CD4-positive, alpha-beta memory T cell (primary cell): ENCODE measurements at regions not wholly inside any gene's neighbourhood (a gene's known extent, or its start where the extent isn't known, plus 50 kb on each side); places are given as distances from the start of the nearest gene placed in this dataset.
"Not testable (repeated sequence)": the region's sequence is repeated elsewhere in the genome, so short reads cannot be mapped to it uniquely, and the experiment has no call there.

Experiments
- CTCF ChIA-PET: fragments of 350-600 bp; sonication (Branson Sonifier 250); formaldehyde crosslinking; loops from one replicate; lab custom pipeline; 2021; ENCODE audit warnings: inconsistent platforms; ENCODE audit not compliant: partially characterized antibody; lab: Charles Lee
- POLR2A ChIA-PET: fragments of 350-600 bp; sonication (Branson Sonifier 250); formaldehyde crosslinking; loops from one replicate; lab custom pipeline; 2021; ENCODE audit not compliant: partially characterized antibody; lab: Charles Lee
- DNase-seq, 5 donors: peaks; one replicate each; pipeline versions ENCODE4 v3.0.0 to v3.0.0-alpha.2; 2020 to 2022; ENCODE audit warnings: mixed read lengths in 1 of 5
- H3K27ac ChIP-seq: one replicate; pipeline ENCODE4 v1.7.0; 2013; ENCODE audit warnings: low read depth, low read length
- H3K27me3 ChIP-seq: 2 replicates; pipeline ENCODE4 v1.7.0; 2013; ENCODE audit warnings: mild to moderate bottlenecking, low read length, moderate library complexity; ENCODE audit not compliant: insufficient read depth
- H3K36me3 ChIP-seq: 2 replicates; pipeline ENCODE4 v1.7.0; 2013; ENCODE audit warnings: mild to moderate bottlenecking, low read length, moderate library complexity; ENCODE audit not compliant: insufficient read depth
- H3K4me1 ChIP-seq: 2 replicates; pipeline ENCODE4 v1.7.0; 2013; ENCODE audit warnings: mild to moderate bottlenecking, low read length, moderate library complexity; ENCODE audit not compliant: insufficient read depth
- H3K4me3 ChIP-seq, 2 donors: one replicate each; pipeline ENCODE4 v1.7.0; 2013; ENCODE audit warnings: low read length in 2 of 2, mild to moderate bottlenecking in 1 of 2
- H3K9me3 ChIP-seq, 2 donors: one replicate each; pipeline ENCODE4 v1.7.0; 2013; ENCODE audit warnings: low read length in 2 of 2, control low read depth in 1 of 2; ENCODE audit not compliant: control insufficient read depth in 1 of 2
- H3K27ac Mint-ChIP-seq, 7 donors: one replicate each; pipeline ENCODE4 v1.8.0; 2020 to 2021; ENCODE audit warnings: mixed read lengths in 7 of 7, mild to moderate bottlenecking in 6 of 7, inconsistent platforms in 3 of 7, moderate library complexity in 3 of 7
- H3K27me3 Mint-ChIP-seq, 2 donors: one replicate each; pipeline ENCODE4 v1.8.0; 2020 to 2021; ENCODE audit warnings: mixed read lengths in 2 of 2
- H3K36me3 Mint-ChIP-seq, 2 donors: one replicate each; pipeline ENCODE4 v1.8.0; 2020 to 2021; ENCODE audit warnings: mixed read lengths in 2 of 2, inconsistent platforms in 1 of 2, mild to moderate bottlenecking in 1 of 2
- H3K4me1 Mint-ChIP-seq, 4 donors: one replicate each; pipeline ENCODE4 v1.8.0; 2020 to 2021; ENCODE audit warnings: mixed read lengths in 4 of 4, mild to moderate bottlenecking in 1 of 4
- H3K4me3 Mint-ChIP-seq, 8 donors: one replicate each; pipeline ENCODE4 v1.8.0; 2020 to 2021; ENCODE audit warnings: mixed read lengths in 8 of 8, mild to moderate bottlenecking in 7 of 8, moderate library complexity in 6 of 8, inconsistent platforms in 3 of 8
- H3K9me3 Mint-ChIP-seq, 8 donors: one replicate each; pipeline ENCODE4 v1.8.0; 2020 to 2021; ENCODE audit warnings: mixed read lengths in 8 of 8, mild to moderate bottlenecking in 5 of 8, inconsistent platforms in 3 of 8, moderate library complexity in 1 of 8
- intact Hi-C: fragments of 100-400 bp; cut with micrococcal nuclease; formaldehyde crosslinking; loops from one replicate; pipeline ENCODE4 v1.15.1; 2023

GRCh38 chr1:125064029-125064428, 3879.3 kb downstream of the SRGAP2C start:
- H3K4me1 Mint-ChIP-seq, H3K27me3 ChIP-seq, H3K36me3 Mint-ChIP-seq, H3K27ac Mint-ChIP-seq, DNase-seq, CTCF ChIA-PET, H3K27me3 Mint-ChIP-seq, H3K27ac ChIP-seq, H3K9me3 ChIP-seq, intact Hi-C loops, POLR2A ChIA-PET, H3K36me3 ChIP-seq, H3K4me3 Mint-ChIP-seq, H3K4me1 ChIP-seq, H3K4me3 ChIP-seq: not testable (repeated sequence)
- H3K9me3 Mint-ChIP-seq = peaks cover 0 to 41% (median 26%) of the 10 kb centered on the region in 8 donors

GRCh38 chr1:125064481-125064880, 3879.7 kb downstream of the SRGAP2C start:
- Mint-ChIP-seq H3K27me3 (no peaks in the 10 kb centered on the region), H3K27ac (no peak overlapping the region), H3K4me1 (no peaks in the 10 kb centered on the region), H3K4me3 (no peak overlapping the region), H3K9me3 (peaks cover 0 to 46% (median 31%) of the 10 kb centered on the region in 8 donors), H3K36me3 (peaks cover 4 to 8% of the 10 kb centered on the region in 2 donors)
- no peaks in the 10 kb centered on the region for H3K36me3 ChIP-seq
- DNase-seq = no peak
- H3K4me3 ChIP-seq = no peak overlapping the region
- no peaks in the 10 kb centered on the region for H3K27me3 ChIP-seq
- intact Hi-C loops = no loop called here
- H3K9me3 ChIP-seq = peaks cover 0 to 5% of the 10 kb centered on the region in 2 donors
- H3K27ac ChIP-seq = no peak overlapping the region
- ChIA-PET CTCF (no interaction called here), POLR2A (no interaction called here)
- no peaks in the 10 kb centered on the region for H3K4me1 ChIP-seq

DNA sequence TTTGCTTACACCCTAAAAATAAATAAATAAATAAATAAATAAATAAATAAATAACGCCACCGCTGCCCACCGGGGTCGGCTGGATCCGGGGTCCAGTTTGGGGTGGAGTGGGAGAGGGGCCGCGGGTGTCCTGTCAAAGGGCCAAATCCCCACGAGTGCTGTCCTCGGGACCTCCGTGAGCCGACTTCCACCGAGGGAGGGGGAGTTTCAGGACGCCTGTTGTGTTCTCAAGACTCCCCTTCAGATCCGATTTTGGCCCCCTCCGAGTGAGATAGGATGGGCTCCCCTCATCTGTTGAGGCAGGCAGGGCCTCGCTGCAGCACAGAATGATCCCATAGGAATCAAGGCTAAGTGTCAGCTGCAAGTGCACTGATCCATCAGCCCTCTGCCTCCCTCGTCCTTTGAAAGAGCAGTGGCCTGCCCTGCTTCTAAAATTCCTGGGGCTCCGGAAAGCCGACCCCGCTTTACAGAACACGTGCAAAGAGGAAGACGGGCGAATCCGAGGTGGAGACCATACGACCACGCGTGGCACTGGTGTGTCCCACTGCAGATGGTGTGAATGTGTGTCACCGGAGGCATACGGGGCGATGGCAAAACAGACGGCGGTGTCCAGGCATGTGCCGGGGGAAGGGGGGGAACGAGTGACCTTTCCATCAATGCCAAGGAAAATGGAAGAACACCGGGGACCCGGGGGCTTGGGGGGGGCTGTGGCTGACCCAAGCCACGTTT, 3880.5 kb downstream of the SRGAP2C start:
- POLR2A ChIA-PET = no interaction called here

GRCh38 chr1:125065821-125066180, 3881.0 kb downstream of the SRGAP2C start:
- H3K27me3 Mint-ChIP-seq = no peaks in the 10 kb centered on the region
- DNase-seq = no peak
- H3K4me3 ChIP-seq = no peak overlapping the region
- H3K27me3 ChIP-seq = no peaks in the 10 kb centered on the region
- no peak overlapping the region for H3K27ac ChIP-seq
- CTCF ChIA-PET = no interaction called here
- intact Hi-C loops = no loop called here
- POLR2A ChIA-PET = no interaction called here
- H3K36me3 ChIP-seq = no peaks in the 10 kb centered on the region
- H3K4me3 Mint-ChIP-seq = no peak overlapping the region
- no peak overlapping the region for H3K27ac Mint-ChIP-seq
- peaks cover 0 to 59% (median 44%) of the 10 kb centered on the region in 8 donors for H3K9me3 Mint-ChIP-seq
- H3K9me3 ChIP-seq = peaks cover 0 to 7% of the 10 kb centered on the region in 2 donors
- no peaks in the 10 kb centered on the region for H3K4me1 ChIP-seq
- peaks cover 8 to 11% of the 10 kb centered on the region in 2 donors for H3K36me3 Mint-ChIP-seq
- H3K4me1 Mint-ChIP-seq = no peaks in the 10 kb centered on the region

More for the DNA sequence above, 3880.5 kb downstream of the SRGAP2C start:
- no peaks in the 10 kb centered on the region for H3K4me1 Mint-ChIP-seq
- H3K9me3 Mint-ChIP-seq = peaks cover 0 to 53% (median 38%) of the 10 kb centered on the region in 8 donors
- Histone ChIP-seq H3K4me3 (no peak overlapping the region), H3K27me3 (no peaks in the 10 kb centered on the region), H3K9me3 (peaks cover 0 to 5% of the 10 kb centered on the region in 2 donors), H3K4me1 (no peaks in the 10 kb centered on the region), H3K36me3 (no peaks in the 10 kb centered on the region), H3K27ac (no peak overlapping the region)
- no peaks in the 10 kb centered on the region for H3K27me3 Mint-ChIP-seq
- H3K36me3 Mint-ChIP-seq = peaks cover 8 to 10% of the 10 kb centered on the region in 2 donors
- CTCF ChIA-PET = no interaction called here
- intact Hi-C loops = no loop called here
- DNase-seq = no peak
- H3K27ac Mint-ChIP-seq = no peak overlapping the region
- no peak overlapping the region for H3K4me3 Mint-ChIP-seq

DNA sequence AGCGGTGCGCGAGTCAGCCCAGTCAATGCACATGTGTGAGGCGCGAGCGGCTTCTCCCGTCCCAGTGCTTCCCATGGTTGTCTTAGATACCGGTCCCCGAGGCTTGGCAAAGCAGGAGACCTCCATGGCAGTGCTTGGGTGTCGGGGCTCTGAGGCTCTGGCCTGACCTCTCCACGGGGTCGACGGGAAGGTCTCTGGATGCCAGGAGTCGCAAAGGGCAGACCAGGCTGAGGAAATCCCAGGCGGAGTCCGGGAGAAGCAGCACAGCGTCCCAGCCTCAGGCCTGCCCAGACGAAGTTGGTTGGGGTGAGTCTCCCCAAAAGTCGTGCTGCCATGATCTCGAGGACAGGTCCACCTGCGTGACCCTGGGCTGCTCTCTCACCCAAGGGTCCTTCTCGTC, 3881.6 kb downstream of the SRGAP2C start:
- Mint-ChIP-seq H3K9me3 (peaks cover 0 to 65% (median 49%) of the 10 kb centered on the region in 8 donors), H3K36me3 (peaks cover 8 to 11% of the 10 kb centered on the region in 2 donors), H3K27me3 (no peaks in the 10 kb centered on the region), H3K4me3 (no peak overlapping the region), H3K4me1 (no peaks in the 10 kb centered on the region), H3K27ac (no peak overlapping the region)
- no peaks in the 10 kb centered on the region for H3K27me3 ChIP-seq
- H3K4me3 ChIP-seq = no peak overlapping the region
- no peaks in the 10 kb centered on the region for H3K36me3 ChIP-seq
- H3K9me3 ChIP-seq = peaks cover 0 to 11% of the 10 kb centered on the region in 2 donors
- intact Hi-C loops = no loop called here
- no peak overlapping the region for H3K27ac ChIP-seq
- DNase-seq = no peak
- no peaks in the 10 kb centered on the region for H3K4me1 ChIP-seq
- POLR2A ChIA-PET = no interaction called here
- CTCF ChIA-PET = no interaction called here

DNA sequence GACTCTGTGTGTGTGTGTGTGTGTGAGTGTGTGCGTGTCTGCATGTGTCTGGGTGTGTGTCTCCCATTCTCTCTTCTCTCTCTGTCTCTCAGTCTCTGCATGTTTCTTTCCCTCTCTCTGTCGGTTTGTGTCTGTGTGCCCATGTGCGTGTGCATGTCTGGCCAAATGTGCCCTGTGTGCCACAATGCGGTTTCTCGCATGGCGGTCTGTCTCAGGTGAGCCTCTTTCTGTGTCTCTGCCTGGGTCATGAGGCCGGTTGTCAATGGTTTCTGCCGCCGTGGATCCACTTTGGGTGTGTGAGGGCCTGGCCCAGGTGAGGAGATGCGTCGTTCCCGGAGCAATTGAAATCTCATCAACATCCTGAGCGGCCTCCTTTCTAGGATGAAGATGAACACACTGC, 3882.1 kb downstream of the SRGAP2C start:
- H3K9me3 Mint-ChIP-seq = peaks cover 0 to 69% (median 53%) of the 10 kb centered on the region in 8 donors
- H3K36me3 ChIP-seq, POLR2A ChIA-PET: not testable (repeated sequence)

DNA sequence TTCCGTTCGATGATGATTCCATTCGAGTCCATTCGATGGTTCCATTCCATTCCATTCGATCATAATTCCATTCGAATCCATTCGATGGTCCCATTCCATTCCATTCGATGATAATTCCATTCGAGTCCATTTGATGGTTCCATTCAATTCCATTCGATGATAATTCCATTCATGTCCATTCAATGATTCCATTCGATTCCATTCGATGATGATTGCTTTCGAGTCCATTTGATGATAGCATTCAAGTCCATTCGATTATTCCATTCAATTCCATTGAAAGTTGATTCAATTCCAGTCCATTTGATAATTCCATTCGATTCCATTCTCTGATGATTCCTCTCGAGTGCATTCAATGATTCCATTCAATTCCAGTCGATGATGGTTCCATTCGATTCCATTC, 3895.3 kb downstream of the SRGAP2C start:
- no peaks in the 10 kb centered on the region for H3K4me1 ChIP-seq
- no peak for DNase-seq
- Mint-ChIP-seq H3K9me3 (peaks cover 18 to 85% (median 64%) of the 10 kb centered on the region in 8 donors), H3K4me3 (no peak overlapping the region), H3K36me3 (peaks cover 35 to 43% of the 10 kb centered on the region in 2 donors), H3K27me3 (no peaks in the 10 kb centered on the region), H3K4me1 (peaks cover 0 to 6% (median 0%) of the 10 kb centered on the region in 4 donors), H3K27ac (no peak overlapping the region)
- no peak overlapping the region for H3K4me3 ChIP-seq
- ChIA-PET POLR2A (no interaction called here), CTCF (no interaction called here)
- intact Hi-C loops = no loop called here
- no peak overlapping the region for H3K27ac ChIP-seq
- H3K9me3 ChIP-seq = peaks cover 3 to 9% of the 10 kb centered on the region in 2 donors
- H3K36me3 ChIP-seq = no peaks in the 10 kb centered on the region
- H3K27me3 ChIP-seq = no peaks in the 10 kb centered on the region

More for the DNA sequence above, 3882.1 kb downstream of the SRGAP2C start:
- H3K4me1 ChIP-seq, H3K27me3 ChIP-seq, H3K27me3 Mint-ChIP-seq, intact Hi-C loops, DNase-seq, H3K4me1 Mint-ChIP-seq, CTCF ChIA-PET, H3K4me3 ChIP-seq, H3K27ac ChIP-seq, H3K27ac Mint-ChIP-seq: not testable (repeated sequence)
- peaks cover 0 to 16% of the 10 kb centered on the region in 2 donors for H3K9me3 ChIP-seq
- Mint-ChIP-seq H3K4me3 (peak overlapping the region in 1 of 8 donors; percentile 47), H3K36me3 (peaks cover 8 to 11% of the 10 kb centered on the region in 2 donors)
